Neural cell (in vitro differentiated cells): ENCODE measurements at regions not wholly inside any gene's neighbourhood (a gene's known extent, or its start where the extent isn't known, plus 50 kb on each side); places are given as distances from the start of the nearest gene placed in this dataset.

Source experiments
- EP300 ChIP-seq: fragments of 450-650 bp; conservative IDR thresholded peaks from 2 replicates; pipeline ENCODE4 v1.6.1; 2014; ENCODE audit warnings: antibody characterized with exemption, mild to moderate bottlenecking, moderate library complexity; ENCODE audit not compliant: poor library complexity, severe bottlenecking
- EZH2 ChIP-seq: fragments of 200-600, 300-800 bp; shearing (Covaris generic), sonication (generic); IDR thresholded peaks from 2 replicates; pipeline ENCODE4 v1.6.1; 2014; ENCODE audit warnings: antibody characterized with exemption, low read length, borderline replicate concordance, mild to moderate bottlenecking; ENCODE audit not compliant: insufficient read depth, poor library complexity, severe bottlenecking
- MXI1 ChIP-seq: fragments of 450-650 bp; conservative IDR thresholded peaks from 2 replicates; pipeline ENCODE4 v1.6.1; 2014; ENCODE audit warnings: antibody characterized with exemption, mild to moderate bottlenecking; ENCODE audit not compliant: poor library complexity, severe bottlenecking
- POLR2AphosphoS5 ChIP-seq: IDR thresholded peaks from 2 replicates; pipeline ENCODE4 v1.6.1; 2012
- RAD21 ChIP-seq: fragments of 450-650 bp; conservative IDR thresholded peaks from 2 replicates; pipeline ENCODE4 v1.6.1; 2014; ENCODE audit warnings: antibody characterized with exemption, mild to moderate bottlenecking, moderate library complexity
- SMC3 ChIP-seq: fragments of 450-650 bp; conservative IDR thresholded peaks from 2 replicates; pipeline ENCODE4 v1.6.1; 2014; ENCODE audit warnings: antibody characterized with exemption, mild to moderate bottlenecking, moderate library complexity; ENCODE audit not compliant: poor library complexity
- TAF1 ChIP-seq: IDR thresholded peaks from 2 replicates; pipeline ENCODE4 v1.6.1; 2012; ENCODE audit warnings: low read depth
- TF ChIP-seq, protein P1 (sequence below): fragments of 450-650 bp; IDR thresholded peaks from 2 replicates; pipeline ENCODE4 v1.5.1; 2014; ENCODE audit warnings: antibody characterized with exemption, mild to moderate bottlenecking, moderate library complexity; ENCODE audit not compliant: poor library complexity, severe bottlenecking
- TF ChIP-seq, protein P2 (sequence below): IDR thresholded peaks from 2 replicates; pipeline ENCODE4 v1.6.1; 2012; ENCODE audit warnings: borderline replicate concordance

DNA sequence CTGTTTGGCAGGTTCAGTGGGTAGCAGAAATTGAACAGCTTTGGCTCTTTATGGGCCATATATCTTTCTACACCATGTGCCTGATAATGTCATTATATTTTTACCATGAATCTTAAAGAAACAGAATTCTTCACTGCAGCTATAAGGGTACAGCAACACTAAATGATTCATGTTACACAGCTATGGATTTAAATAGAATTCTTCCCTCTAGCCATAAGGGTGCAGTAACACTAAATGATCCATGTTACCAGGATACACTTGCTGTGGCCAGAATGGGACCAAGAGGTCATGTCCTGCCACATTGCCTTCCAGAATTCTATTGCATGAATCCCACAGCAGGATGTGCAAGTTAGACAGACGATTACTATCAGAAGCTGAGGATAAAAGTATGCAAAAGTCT lies 603.9 kb downstream of the FSCB start:
- TF ChIP-seq, protein P1, sequence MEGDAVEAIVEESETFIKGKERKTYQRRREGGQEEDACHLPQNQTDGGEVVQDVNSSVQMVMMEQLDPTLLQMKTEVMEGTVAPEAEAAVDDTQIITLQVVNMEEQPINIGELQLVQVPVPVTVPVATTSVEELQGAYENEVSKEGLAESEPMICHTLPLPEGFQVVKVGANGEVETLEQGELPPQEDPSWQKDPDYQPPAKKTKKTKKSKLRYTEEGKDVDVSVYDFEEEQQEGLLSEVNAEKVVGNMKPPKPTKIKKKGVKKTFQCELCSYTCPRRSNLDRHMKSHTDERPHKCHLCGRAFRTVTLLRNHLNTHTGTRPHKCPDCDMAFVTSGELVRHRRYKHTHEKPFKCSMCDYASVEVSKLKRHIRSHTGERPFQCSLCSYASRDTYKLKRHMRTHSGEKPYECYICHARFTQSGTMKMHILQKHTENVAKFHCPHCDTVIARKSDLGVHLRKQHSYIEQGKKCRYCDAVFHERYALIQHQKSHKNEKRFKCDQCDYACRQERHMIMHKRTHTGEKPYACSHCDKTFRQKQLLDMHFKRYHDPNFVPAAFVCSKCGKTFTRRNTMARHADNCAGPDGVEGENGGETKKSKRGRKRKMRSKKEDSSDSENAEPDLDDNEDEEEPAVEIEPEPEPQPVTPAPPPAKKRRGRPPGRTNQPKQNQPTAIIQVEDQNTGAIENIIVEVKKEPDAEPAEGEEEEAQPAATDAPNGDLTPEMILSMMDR: no peak
- TF ChIP-seq POLR2AphosphoS5 (no peak), TAF1 (no peak), RAD21 (no peak), EZH2 (no peak), EP300 (no peak), MXI1 (no peak), SMC3 (no peak)
- TF ChIP-seq, protein P2, sequence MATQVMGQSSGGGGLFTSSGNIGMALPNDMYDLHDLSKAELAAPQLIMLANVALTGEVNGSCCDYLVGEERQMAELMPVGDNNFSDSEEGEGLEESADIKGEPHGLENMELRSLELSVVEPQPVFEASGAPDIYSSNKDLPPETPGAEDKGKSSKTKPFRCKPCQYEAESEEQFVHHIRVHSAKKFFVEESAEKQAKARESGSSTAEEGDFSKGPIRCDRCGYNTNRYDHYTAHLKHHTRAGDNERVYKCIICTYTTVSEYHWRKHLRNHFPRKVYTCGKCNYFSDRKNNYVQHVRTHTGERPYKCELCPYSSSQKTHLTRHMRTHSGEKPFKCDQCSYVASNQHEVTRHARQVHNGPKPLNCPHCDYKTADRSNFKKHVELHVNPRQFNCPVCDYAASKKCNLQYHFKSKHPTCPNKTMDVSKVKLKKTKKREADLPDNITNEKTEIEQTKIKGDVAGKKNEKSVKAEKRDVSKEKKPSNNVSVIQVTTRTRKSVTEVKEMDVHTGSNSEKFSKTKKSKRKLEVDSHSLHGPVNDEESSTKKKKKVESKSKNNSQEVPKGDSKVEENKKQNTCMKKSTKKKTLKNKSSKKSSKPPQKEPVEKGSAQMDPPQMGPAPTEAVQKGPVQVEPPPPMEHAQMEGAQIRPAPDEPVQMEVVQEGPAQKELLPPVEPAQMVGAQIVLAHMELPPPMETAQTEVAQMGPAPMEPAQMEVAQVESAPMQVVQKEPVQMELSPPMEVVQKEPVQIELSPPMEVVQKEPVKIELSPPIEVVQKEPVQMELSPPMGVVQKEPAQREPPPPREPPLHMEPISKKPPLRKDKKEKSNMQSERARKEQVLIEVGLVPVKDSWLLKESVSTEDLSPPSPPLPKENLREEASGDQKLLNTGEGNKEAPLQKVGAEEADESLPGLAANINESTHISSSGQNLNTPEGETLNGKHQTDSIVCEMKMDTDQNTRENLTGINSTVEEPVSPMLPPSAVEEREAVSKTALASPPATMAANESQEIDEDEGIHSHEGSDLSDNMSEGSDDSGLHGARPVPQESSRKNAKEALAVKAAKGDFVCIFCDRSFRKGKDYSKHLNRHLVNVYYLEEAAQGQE: no peak
